ENCODE measurements at regions not wholly inside any gene's neighbourhood (a gene's known extent, or its start where the extent isn't known, plus 50 kb on each side); places are given as distances from the start of the nearest gene placed in this dataset.

GRCh38 chr5:174526177-174526576, 198.2 kb upstream of the MSX2 start:
- no peak for DNase-seq (ENCODE audit: low read depth)
- TF ChIP-seq CTCF (IDR thresholded peaks at IDR 0.05; ENCODE audit: insufficient read depth, low read depth, low read length, missing control alignments), result no peak
- no peak overlapping the region for H3K4me3 ChIP-seq (ENCODE audit: low read depth, low read length)

- H3K4me3 ChIP-seq (ENCODE audit: low read depth, low read length), result no peak overlapping the region
- no peak for TF ChIP-seq CTCF (IDR thresholded peaks at IDR 0.05; ENCODE audit: insufficient read depth, low read depth, low read length, missing control alignments)
- no peak for DNase-seq (ENCODE audit: low read depth)
These were observed 196.4 kb upstream of the MSX2 start for GRCh38 chr5:174527916-174528540.

- DNase-seq (ENCODE audit: low read depth), result no peak
- no peak for TF ChIP-seq CTCF (IDR thresholded peaks at IDR 0.05; ENCODE audit: insufficient read depth, low read depth, low read length, missing control alignments)
- no peak overlapping the region for H3K4me3 ChIP-seq (ENCODE audit: low read depth, low read length)
These were observed 195.4 kb upstream of the MSX2 start for GRCh38 chr5:174528821-174529544.

- TF ChIP-seq CTCF (IDR thresholded peaks at IDR 0.05; ENCODE audit: insufficient read depth, low read depth, low read length, missing control alignments), result no peak
- H3K4me3 ChIP-seq (ENCODE audit: low read depth, low read length), result no peak overlapping the region
- DNase-seq (ENCODE audit: low read depth), result no peak
These were observed 194.3 kb upstream of the MSX2 start for GRCh38 chr5:174529925-174530681.

GRCh38 chr5:174531782-174532191, 192.6 kb upstream of the MSX2 start:
- DNase-seq (ENCODE audit: low read depth), result no peak

More at GRCh38 chr5:174531782-174532191, 192.6 kb upstream of the MSX2 start:
- no peak for TF ChIP-seq CTCF (IDR thresholded peaks at IDR 0.05; ENCODE audit: insufficient read depth, low read depth, low read length, missing control alignments)
- H3K4me3 ChIP-seq (ENCODE audit: low read depth, low read length), result no peak overlapping the region
